Activated T-helper 1 cell treated with anti-CD3 and anti-CD28 coated beads, Interleukin-12 subunit alpha, Interleukin-12 subunit beta, Interleukin-2, Interleukin-4 antibody, amounts not matched to agents 30 ng/mL and 10 ng/mL and 1 ng/mL, durations not matched to agents 14 hours and 24 hours and 36 hours (primary cell): ENCODE measurements at regions not wholly inside any gene's neighbourhood (a gene's known extent, or its start where the extent isn't known, plus 50 kb on each side); places are given as distances from the start of the nearest gene placed in this dataset.
"Not testable (repeated sequence)": the region's sequence is repeated elsewhere in the genome, so short reads cannot be mapped to it uniquely, and the experiment has no call there.

Experiments
- DNase-seq: peaks from one replicate; pipeline ENCODE4 v3.0.0; 2021; ENCODE audit warnings: low spot score
- H3K27ac Mint-ChIP-seq: one replicate; pipeline ENCODE4 v1.8.0; 2021; ENCODE audit warnings: mild to moderate bottlenecking, mixed read lengths
- H3K27me3 Mint-ChIP-seq: one replicate; pipeline ENCODE4 v1.8.0; 2022; ENCODE audit warnings: mild to moderate bottlenecking, moderate library complexity, mixed read lengths; ENCODE audit not compliant: insufficient read depth
- H3K36me3 Mint-ChIP-seq: one replicate; pipeline ENCODE4 v1.8.0; 2021; ENCODE audit warnings: low read depth, mixed read lengths
- H3K4me1 Mint-ChIP-seq: one replicate; pipeline ENCODE4 v1.8.0; 2021; ENCODE audit warnings: low read depth, mixed read lengths
- H3K4me3 Mint-ChIP-seq: one replicate; pipeline ENCODE4 v1.8.0; 2021; ENCODE audit warnings: mild to moderate bottlenecking, moderate library complexity, mixed read lengths
- H3K9me3 Mint-ChIP-seq: one replicate; pipeline ENCODE4 v1.8.0; 2021; ENCODE audit warnings: mixed read lengths
- intact Hi-C: fragments of 100-400 bp; cut with micrococcal nuclease; formaldehyde crosslinking; loops from one replicate; pipeline ENCODE4 v1.15.1; 2024

DNA sequence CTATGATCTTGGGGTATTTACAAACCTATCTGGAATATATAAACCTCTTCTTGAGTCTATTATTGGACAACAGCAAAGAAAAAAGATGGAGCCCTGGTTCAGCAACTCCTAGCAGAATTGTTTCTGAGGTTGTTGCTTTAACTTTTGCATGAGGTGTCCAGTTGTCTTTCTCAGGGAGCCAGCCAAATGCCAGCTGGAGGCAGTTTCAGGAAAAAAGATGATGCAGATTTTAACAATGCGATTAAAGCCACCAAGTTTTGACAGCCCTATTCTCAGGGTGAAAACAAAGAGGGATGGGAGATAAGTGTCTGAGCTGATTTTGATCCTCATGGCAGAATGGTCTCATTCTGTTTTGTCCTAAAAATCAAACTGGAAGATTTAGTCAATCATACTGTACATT lies 181.6 kb upstream of the RASGRP1 start:
- Mint-ChIP-seq H3K4me3 (no peak overlapping the region), H3K27me3 (no peaks in the 10 kb centered on the region), H3K36me3 (no peaks in the 10 kb centered on the region), H3K9me3 (no peaks in the 10 kb centered on the region), H3K27ac (no peak overlapping the region), H3K4me1 (no peaks in the 10 kb centered on the region)
- no peak for DNase-seq
- intact Hi-C loops = no loop called here

DNA sequence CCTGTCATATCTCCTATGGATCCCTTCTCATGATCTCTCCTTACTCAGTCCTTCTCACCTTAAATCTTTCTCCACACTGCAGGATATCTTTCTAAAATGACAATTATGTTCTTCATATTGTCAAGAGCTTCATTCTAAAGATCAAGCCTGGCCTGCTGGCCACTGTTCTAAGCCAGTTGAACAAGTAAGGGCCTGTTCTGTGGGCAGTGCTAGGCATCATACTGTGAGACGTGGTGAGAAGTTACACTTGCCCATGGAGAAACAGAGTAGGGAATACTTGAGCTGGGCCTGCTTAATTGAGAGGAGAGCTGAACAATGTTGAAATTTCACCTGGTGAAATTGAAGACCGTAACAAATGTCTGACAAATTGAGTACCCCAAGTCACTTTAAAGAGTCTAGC lies 184.1 kb upstream of the RASGRP1 start:
- H3K4me3 Mint-ChIP-seq = no peak overlapping the region
- intact Hi-C loops = no loop called here
- H3K9me3 Mint-ChIP-seq = no peaks in the 10 kb centered on the region
- H3K27me3 Mint-ChIP-seq = no peaks in the 10 kb centered on the region
- H3K4me1 Mint-ChIP-seq = no peaks in the 10 kb centered on the region
- no peak for DNase-seq
- H3K27ac Mint-ChIP-seq = no peak overlapping the region
- H3K36me3 Mint-ChIP-seq = no peaks in the 10 kb centered on the region

DNA sequence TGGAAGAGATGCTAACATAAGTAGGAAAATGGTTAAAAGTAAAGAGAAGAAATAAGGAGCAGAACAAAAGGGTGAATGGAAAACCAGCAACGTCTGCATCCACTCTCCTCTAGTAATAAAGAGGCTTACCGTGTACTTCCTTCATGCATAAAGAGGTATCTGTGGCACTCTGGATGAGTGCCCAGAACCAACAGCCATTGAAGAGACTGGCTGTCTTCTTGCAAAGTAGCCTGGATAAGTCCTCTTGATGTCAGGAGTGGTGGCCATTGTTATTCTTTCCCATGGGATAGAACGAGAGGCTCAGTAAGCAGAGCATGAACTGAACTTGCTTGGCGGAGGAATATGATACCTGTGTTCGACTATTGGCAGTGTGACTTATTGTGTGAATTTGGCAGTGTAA lies 186.2 kb upstream of the RASGRP1 start:
- DNase-seq = no peak
- Mint-ChIP-seq H3K4me3 (no peak overlapping the region), H3K36me3 (no peaks in the 10 kb centered on the region), H3K4me1 (no peaks in the 10 kb centered on the region), H3K27me3 (peaks cover 11% of the 10 kb centered on the region), H3K27ac (no peak overlapping the region), H3K9me3 (no peaks in the 10 kb centered on the region)
- intact Hi-C loops = no loop called here

- DNase-seq = no peak
- no peaks in the 10 kb centered on the region for H3K4me1 Mint-ChIP-seq
- no peak overlapping the region for H3K4me3 Mint-ChIP-seq
- peaks cover 28% of the 10 kb centered on the region for H3K27me3 Mint-ChIP-seq
- intact Hi-C loops = no loop called here
- H3K27ac Mint-ChIP-seq = no peak overlapping the region
- no peaks in the 10 kb centered on the region for H3K36me3 Mint-ChIP-seq
- H3K9me3 Mint-ChIP-seq = no peaks in the 10 kb centered on the region
Measured at GRCh38 chr15:38755718-38756117, 191.1 kb upstream of the RASGRP1 start.

DNA sequence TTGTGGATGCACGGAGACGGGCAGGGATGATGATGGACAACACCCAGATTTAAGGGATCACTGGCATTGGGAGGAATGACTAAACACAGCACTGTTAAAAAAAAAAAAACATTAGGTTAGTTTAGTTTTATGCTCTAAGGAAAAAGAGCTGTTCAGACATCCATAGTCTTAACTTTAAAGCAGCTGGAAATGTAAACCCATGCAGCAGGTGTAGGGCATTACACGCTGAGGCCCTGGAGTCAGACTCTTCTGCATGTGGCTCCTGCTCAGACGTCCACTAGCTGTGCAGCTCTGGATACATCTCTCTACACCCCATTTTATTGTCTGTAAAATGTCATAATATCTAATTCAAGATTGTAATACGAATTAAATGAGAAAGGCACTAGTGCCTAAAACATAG lies 191.8 kb upstream of the RASGRP1 start:
- H3K36me3 Mint-ChIP-seq = no peaks in the 10 kb centered on the region
- no peaks in the 10 kb centered on the region for H3K9me3 Mint-ChIP-seq
- peaks cover 28% of the 10 kb centered on the region for H3K27me3 Mint-ChIP-seq
- H3K4me3 Mint-ChIP-seq = no peak overlapping the region
- DNase-seq = no peak
- H3K27ac Mint-ChIP-seq = no peak overlapping the region
- H3K4me1 Mint-ChIP-seq = no peaks in the 10 kb centered on the region
- intact Hi-C loops = no loop called here

- DNase-seq = no peak
- Mint-ChIP-seq H3K4me1 (no peaks in the 10 kb centered on the region), H3K27me3 (peaks cover 30% of the 10 kb centered on the region), H3K36me3 (no peaks in the 10 kb centered on the region), H3K4me3 (no peak overlapping the region), H3K27ac (no peak overlapping the region), H3K9me3 (no peaks in the 10 kb centered on the region)
- intact Hi-C loops = no loop called here
Measured at GRCh38 chr15:38758043-38758442, 193.4 kb upstream of the RASGRP1 start.

DNA sequence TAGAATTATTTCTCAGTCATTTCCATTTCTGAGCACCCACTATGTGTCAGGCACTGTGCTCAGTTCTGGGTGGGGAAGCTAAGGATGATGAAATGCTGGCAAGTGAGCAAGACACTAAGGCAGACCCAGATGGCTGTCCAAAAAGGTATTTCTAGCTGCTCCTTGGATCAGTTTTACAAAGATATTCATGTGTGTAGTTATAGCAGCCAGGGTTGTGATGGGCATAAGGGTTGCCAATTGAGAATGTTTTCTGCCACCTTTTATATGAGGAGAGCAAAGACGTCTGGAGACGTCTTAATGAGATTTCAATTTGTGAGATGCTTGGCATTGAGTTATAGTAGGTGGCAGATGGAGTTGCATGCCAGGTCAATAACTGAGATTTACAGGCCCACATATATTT lies 197.1 kb upstream of the RASGRP1 start:
- Mint-ChIP-seq H3K27me3 (peaks cover 10% of the 10 kb centered on the region), H3K36me3 (no peaks in the 10 kb centered on the region), H3K27ac (no peak overlapping the region), H3K4me1 (no peaks in the 10 kb centered on the region), H3K9me3 (no peaks in the 10 kb centered on the region), H3K4me3 (no peak overlapping the region)
- DNase-seq = no peak
- intact Hi-C loops = no loop called here

GRCh38 chr15:38768970-38769369 lies 204.4 kb upstream of the RASGRP1 start:
- Mint-ChIP-seq H3K27me3 (peaks cover 2% of the 10 kb centered on the region), H3K4me3 (no peak overlapping the region), H3K9me3 (no peaks in the 10 kb centered on the region), H3K4me1 (no peaks in the 10 kb centered on the region), H3K36me3 (no peaks in the 10 kb centered on the region), H3K27ac (no peak overlapping the region)
- DNase-seq = no peak
- intact Hi-C loops = no loop called here

- intact Hi-C loops = no loop called here
- H3K4me3 Mint-ChIP-seq = no peak overlapping the region
Measured at GRCh38 chr15:38769492-38769891, 204.9 kb upstream of the RASGRP1 start.

GRCh38 chr15:38774076-38774475 lies 209.5 kb upstream of the RASGRP1 start:
- H3K4me1 Mint-ChIP-seq, H3K9me3 Mint-ChIP-seq, intact Hi-C loops, H3K27ac Mint-ChIP-seq, DNase-seq, H3K27me3 Mint-ChIP-seq, H3K36me3 Mint-ChIP-seq, H3K4me3 Mint-ChIP-seq: not testable (repeated sequence)

More at GRCh38 chr15:38769492-38769891, 204.9 kb upstream of the RASGRP1 start:
- no peaks in the 10 kb centered on the region for H3K4me1 Mint-ChIP-seq
- no peak overlapping the region for H3K27ac Mint-ChIP-seq
- DNase-seq = no peak
- peaks cover 2% of the 10 kb centered on the region for H3K27me3 Mint-ChIP-seq
- H3K9me3 Mint-ChIP-seq = no peaks in the 10 kb centered on the region
- H3K36me3 Mint-ChIP-seq = no peaks in the 10 kb centered on the region

DNA sequence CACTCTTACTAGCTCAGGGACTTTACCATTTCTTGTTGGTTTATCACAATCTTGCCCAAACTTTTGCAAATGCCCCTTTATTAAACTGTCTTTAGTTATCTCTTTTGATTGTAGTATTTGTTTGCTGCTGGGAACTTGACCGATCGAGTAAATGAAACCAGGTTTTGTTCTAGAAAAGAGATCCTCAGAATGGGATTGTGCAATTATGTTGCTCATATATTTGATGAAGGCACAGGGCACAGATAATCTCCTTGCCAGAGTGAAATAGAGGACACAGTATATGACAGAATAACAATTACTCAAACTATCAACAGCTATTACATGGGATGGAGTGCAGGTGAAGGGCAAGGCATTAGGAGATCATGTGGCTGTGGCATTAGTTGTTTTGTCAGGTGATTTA lies 216.6 kb upstream of the RASGRP1 start:
- Mint-ChIP-seq H3K4me1 (no peaks in the 10 kb centered on the region), H3K9me3 (no peaks in the 10 kb centered on the region), H3K27me3 (peaks cover 3% of the 10 kb centered on the region), H3K4me3 (no peak overlapping the region), H3K27ac (no peak overlapping the region), H3K36me3 (no peaks in the 10 kb centered on the region)
- DNase-seq = no peak
- intact Hi-C loops = no loop called here

DNA sequence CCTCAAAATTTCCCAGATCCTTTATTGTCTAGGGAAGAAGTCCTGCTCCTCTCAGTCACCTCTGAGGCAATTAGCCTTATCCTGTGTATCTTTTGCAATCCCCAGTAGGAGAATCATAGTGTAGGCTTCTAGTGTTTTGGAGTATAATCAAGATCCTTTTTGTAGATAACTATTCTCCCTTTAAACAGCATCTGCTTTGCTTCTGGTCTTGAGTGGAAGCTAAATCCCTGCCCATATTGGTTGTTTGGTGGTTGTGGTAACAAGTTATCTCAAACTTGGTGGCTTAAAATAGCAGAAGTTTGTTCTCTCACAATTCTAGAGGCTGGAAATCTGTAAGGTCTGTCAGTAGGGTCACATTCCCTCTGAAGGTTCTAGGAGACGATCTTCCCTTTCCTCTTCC lies 217.5 kb upstream of the RASGRP1 start:
- Mint-ChIP-seq H3K27me3 (peaks cover 3% of the 10 kb centered on the region), H3K4me3 (no peak overlapping the region), H3K4me1 (no peaks in the 10 kb centered on the region), H3K27ac (no peak overlapping the region), H3K36me3 (no peaks in the 10 kb centered on the region), H3K9me3 (no peaks in the 10 kb centered on the region)
- intact Hi-C loops = no loop called here
- no peak for DNase-seq

DNA sequence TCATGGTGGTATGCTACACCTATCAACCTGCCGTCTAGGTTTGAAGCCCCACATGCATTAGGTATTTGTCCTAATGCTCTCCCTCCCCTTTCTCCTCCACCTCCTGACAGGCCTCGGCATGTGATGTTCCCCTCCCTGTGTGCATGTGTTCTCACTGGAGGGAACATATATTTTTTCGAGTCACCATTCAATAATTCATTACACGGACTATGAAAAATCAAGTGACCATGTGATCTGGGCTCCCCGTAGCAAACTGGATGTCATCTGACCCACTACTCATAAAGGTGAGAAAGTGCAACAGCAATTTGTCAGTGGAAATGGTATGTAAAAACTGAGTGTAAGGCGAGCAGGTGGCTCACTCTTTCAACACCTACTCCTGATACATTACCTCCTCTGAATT lies 224.3 kb upstream of the RASGRP1 start:
- no peak overlapping the region for H3K27ac Mint-ChIP-seq
- no peak overlapping the region for H3K4me3 Mint-ChIP-seq
- no peaks in the 10 kb centered on the region for H3K9me3 Mint-ChIP-seq
- H3K36me3 Mint-ChIP-seq = no peaks in the 10 kb centered on the region
- intact Hi-C loops = no loop called here
- H3K27me3 Mint-ChIP-seq = peaks cover 5% of the 10 kb centered on the region
- no peaks in the 10 kb centered on the region for H3K4me1 Mint-ChIP-seq
- DNase-seq = no peak

- no peak for DNase-seq
- H3K27me3 Mint-ChIP-seq = peaks cover 7% of the 10 kb centered on the region
- no peaks in the 10 kb centered on the region for H3K9me3 Mint-ChIP-seq
- intact Hi-C loops = no loop called here
- no peak overlapping the region for H3K27ac Mint-ChIP-seq
- no peaks in the 10 kb centered on the region for H3K36me3 Mint-ChIP-seq
- no peak overlapping the region for H3K4me3 Mint-ChIP-seq
- no peaks in the 10 kb centered on the region for H3K4me1 Mint-ChIP-seq
Measured at GRCh38 chr15:38789566-38789965, 225.0 kb upstream of the RASGRP1 start.
